GM21360 (cell line): ENCODE measurements at regions not wholly inside any gene's neighbourhood (a gene's known extent, or its start where the extent isn't known, plus 50 kb on each side); places are given as distances from the start of the nearest gene placed in this dataset.

Source experiments
- ATAC-seq: cut with Tn5 transposase; IDR thresholded peaks from one replicate; pipeline ENCODE4 v1.9.1; 2021; ENCODE audit warnings: mild to moderate bottlenecking, moderate library complexity; ENCODE audit not compliant: unreplicated experiment

GRCh38 chr13:107076801-107077200 lies 508.9 kb upstream of the ARGLU1 start:
- ATAC-seq: no peak

GRCh38 chr13:107075576-107075975 lies 507.6 kb upstream of the ARGLU1 start:
- ATAC-seq: no peak

DNA sequence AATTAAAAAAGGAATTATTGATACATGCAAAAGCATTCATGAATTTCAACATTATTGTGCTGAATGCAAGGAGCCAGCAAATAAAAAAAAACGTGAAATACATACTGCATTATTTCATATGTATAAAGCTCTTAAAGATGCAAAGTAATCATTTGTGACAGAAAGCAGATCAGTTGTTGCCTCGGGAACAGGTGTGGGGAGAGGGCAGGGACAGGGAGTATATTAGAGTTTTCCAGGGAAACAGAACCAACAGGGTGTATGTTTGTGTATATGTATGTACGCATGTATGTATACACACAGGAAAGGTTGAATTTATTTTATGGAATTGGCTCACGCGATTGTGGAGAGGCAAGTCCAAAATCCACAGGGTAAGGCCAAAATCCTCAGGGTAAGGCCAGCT lies 502.9 kb upstream of the ARGLU1 start:
- no peak for ATAC-seq

GRCh38 chr13:107069108-107069776 lies 501.3 kb upstream of the ARGLU1 start:
- no peak for ATAC-seq

DNA sequence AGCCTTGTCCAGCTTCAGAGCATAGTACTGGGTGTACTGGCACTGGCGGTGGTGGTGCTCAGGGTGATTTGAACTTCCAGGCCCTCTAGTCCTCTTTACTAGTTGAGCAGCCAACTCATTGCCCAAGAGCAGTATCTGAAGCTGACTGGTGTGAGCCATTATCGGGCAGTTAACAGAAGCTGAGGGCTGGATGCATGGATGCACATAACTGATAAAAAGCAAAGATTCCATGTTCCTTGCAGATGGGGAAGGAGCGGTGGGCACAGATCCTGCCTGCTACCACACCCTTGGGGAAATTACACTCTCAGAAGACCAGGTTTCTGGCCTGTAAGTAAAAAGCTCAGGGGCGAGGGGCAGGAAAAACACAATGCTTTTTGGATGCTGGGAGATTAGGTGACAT lies 499.4 kb upstream of the ARGLU1 start:
- no peak for ATAC-seq

DNA sequence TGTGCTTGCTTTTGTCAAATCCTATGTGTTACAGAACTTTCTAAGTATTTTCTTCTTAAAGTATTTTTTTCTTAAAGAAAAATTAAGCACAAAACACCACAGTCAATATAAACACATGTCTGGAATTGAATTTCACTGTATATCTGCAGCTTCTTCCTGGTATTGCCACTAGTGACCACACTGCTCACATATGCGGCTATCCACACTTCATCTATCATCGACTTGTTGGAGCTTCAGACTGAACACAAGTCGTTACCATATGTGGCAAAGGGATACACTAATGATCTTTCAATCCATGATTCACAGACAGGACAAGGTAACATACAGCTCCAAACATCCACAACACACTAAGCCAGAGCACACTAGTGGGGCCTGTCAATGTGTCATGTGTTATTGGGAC lies 498.4 kb upstream of the ARGLU1 start:
- no peak for ATAC-seq

DNA sequence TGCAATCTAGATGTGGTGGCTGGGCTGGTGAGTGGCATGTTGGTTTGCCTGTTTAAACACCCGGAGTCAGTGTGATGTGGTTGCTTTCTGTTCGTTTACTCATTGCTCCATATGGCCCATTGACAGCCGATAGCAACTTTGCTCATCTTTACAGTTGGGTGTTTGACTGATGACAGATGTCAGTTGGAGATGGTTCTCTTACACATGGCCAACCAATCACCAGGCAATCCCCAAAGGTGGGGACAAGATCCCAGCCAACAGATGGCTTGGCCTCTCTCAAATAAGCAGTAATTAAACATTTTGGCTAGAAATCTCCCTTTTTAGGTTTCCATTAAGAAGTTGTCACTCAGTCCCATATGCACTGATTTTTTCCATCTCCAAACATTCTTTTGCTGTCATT lies 497.1 kb upstream of the ARGLU1 start:
- no peak for ATAC-seq

DNA sequence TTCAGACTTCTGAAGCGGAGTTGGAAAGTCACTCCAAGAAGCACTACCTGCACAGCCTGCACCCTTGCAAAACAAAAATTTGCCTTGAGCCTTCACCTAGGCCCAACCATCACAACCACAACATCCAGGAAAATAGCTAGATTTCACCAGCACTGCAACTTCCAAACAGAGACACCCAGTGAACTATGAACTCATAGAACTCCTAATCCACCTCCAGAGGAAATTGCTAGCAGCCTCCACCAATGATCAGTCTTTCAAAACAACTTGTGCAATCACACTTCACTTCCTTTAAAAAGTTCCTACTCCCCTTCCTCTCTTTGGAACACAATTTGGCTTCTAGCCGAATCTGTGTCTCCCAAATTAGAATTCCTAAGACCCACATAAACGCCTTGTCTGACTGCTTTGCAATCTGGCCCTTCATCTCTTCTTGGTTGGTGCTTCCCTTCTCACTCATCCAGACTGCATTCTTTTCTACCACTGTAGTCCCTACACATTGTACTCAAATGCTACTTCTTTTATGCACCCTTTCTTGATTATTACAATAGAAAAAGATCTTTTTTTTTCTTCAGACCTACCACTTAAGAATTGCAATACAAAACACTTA lies 489.2 kb upstream of the ARGLU1 start:
- ATAC-seq: no peak

DNA sequence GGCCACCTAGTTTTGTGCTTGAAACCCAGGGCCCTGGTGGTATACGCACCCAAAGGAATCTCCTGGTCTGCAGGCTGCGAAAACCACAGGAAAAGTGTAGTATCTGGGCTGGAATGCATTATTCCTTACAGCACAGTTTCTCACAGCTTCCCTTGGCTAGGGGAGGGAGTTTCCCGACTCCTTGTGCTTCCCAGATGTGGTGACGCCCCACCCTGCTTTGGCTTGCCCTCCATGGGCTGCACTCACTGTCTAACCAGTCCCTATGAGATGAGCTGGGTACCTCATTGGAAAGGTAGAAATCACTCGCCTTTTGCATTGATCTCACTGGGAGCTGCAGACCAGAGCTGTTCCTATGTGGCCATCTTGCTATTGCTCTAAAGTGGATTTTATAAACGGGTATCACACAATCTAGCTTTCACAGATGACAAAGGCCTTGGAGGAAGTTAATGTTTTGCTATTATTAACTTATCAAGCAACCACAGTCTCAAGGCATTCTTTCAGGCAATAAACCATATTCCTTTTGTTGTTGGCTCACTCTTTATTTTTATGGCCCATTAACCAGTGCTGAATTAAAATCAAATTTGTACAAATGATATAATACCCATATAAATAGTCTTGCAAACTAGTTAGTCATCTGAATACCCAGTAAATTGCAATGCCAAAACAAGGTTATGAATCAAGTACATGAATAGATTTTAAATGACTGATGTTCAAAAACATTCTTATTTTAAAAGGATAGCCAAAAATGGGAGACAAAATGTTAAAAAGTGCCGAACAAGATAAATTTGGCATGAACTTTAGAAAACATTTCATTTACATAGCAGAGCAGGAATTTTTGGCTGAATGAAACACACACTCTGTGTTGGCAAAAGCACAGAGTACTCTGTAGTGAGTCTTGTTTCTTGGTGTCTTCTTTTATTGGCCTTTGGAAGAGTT lies 475.4 kb upstream of the ARGLU1 start:
- no peak for ATAC-seq

- no peak for ATAC-seq
Observed at GRCh38 chr13:107035778-107036177, 467.8 kb upstream of the ARGLU1 start.

- no peak for ATAC-seq
Observed at GRCh38 chr13:107035186-107035585, 467.2 kb upstream of the ARGLU1 start.

DNA sequence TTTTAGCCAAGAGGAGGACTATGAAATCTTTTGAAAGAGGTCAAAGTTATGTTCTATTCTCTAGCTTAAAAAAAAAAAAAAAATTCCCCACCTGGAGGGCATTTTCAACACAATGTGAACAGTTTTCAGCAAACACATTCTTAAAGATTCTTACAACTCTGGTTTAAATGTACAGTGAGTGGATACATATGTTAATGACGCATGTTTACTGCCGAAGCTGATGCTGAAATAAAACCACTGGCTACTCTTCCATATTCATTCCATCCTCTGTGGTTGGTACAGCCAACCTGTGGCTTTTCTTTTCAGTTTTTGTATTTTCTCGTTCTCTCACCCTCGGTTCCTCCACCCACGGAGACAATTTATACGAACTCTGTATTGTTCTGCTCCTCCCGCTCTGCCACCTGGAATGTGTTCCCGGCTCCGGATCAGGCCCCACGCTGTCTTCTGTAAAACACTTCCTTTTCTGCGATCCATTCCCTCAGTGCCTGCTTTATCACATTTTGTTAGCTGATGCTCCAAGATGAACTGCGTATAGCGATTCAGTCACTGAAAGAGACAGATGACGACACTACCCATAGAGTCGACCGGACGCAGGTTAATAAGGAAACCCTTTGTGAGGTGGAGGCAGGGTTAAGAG lies 466.4 kb upstream of the ARGLU1 start:
- ATAC-seq: no peak

- no peak for ATAC-seq
Observed at GRCh38 chr13:107031716-107032115, 463.8 kb upstream of the ARGLU1 start.

GRCh38 chr13:107028751-107029150 lies 460.8 kb upstream of the ARGLU1 start:
- no peak for ATAC-seq

DNA sequence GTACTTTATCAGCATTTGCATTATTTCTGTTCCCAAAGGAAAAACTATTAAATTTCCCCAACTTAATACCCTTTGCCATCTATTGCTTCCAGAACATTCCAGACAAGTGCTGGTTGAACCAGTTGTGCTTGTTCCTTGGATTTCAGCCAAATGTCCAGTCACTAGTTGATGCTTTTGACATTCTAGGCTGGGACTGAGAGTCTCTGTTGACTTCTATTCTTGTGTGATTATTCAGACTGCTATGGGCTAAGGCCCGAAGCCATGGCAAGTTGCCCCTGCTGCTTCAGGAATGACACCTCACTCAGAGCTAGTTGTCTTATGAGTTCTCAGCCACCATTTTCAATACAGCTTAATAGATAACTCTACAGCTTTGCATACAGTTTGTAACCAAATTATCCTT lies 458.1 kb upstream of the ARGLU1 start:
- ATAC-seq: no peak

GRCh38 chr13:107023335-107023734 lies 455.4 kb upstream of the ARGLU1 start:
- ATAC-seq: no peak

- ATAC-seq: no peak
Observed at GRCh38 chr13:107020393-107020792, 452.5 kb upstream of the ARGLU1 start.

DNA sequence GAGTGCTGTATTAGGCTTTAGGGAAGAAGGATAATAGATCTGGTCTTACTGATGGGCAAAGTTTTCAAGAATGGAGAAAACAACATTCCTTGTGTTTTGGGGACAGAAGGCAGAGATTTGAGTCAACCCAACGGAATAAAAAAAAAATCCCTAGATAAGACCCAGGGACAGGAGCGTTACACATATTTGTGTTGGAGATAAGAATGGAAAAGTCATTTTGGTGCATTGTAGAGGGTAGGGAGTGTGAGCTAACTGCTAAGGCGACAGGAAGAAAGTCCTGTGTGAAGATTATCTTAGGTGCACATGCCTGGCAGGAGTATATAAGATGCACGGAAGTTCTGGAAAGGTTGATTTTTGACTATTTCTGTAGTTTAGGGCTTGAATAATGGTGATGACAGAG lies 450.3 kb upstream of the ARGLU1 start:
- ATAC-seq: no peak

GRCh38 chr13:107006661-107007060 lies 438.7 kb upstream of the ARGLU1 start:
- no peak for ATAC-seq

GRCh38 chr13:107005577-107005976 lies 437.6 kb upstream of the ARGLU1 start:
- no peak for ATAC-seq

GRCh38 chr13:107003911-107004310 lies 436.0 kb upstream of the ARGLU1 start:
- ATAC-seq: no peak
